ENCODE measurements at regions not wholly inside any gene's neighbourhood (a gene's known extent, or its start where the extent isn't known, plus 50 kb on each side); places are given as distances from the start of the nearest gene placed in this dataset.

GRCh38 chr5:161212123-161212712 lies 334.3 kb downstream of the GABRB2 start:
- TF ChIP-seq CTCF (IDR thresholded peaks at IDR 0.05) (no peak), POLR2A (IDR thresholded peaks at IDR 0.05) (no peak)
